Spleen (tissue), 7 donors: ENCODE measurements at regions not wholly inside any gene's neighbourhood (a gene's known extent, or its start where the extent isn't known, plus 50 kb on each side); places are given as distances from the start of the nearest gene placed in this dataset.

ENCODE experiments used
- CTCF ChIP-seq, 11 experiments: fragments of 200-600 bp in 7 of 11; fragments of 450-650 bp in 4 of 11; sonication (generic) in 4 of 11; IDR thresholded peaks in 8 of 11; conservative IDR thresholded peaks in 3 of 11; 1 replicate in 7 of 11; 2 replicates in 4 of 11; pipeline versions ENCODE4 v1.4.0 to v1.8.0; 2016 to 2021; ENCODE audit warnings: antibody characterized with exemption in 11 of 11, inconsistent platforms in 4 of 11, mild to moderate bottlenecking in 1 of 11
- POLR2A ChIP-seq, 3 donors: fragments of 450-650 bp; IDR thresholded peaks; one replicate each; pipeline ENCODE4 v1.5.1; 2017; ENCODE audit warnings: antibody characterized with exemption in 3 of 3, mild to moderate bottlenecking in 1 of 3
- POLR2AphosphoS5 ChIP-seq, 3 donors: sonication (generic); formaldehyde crosslinking; IDR thresholded peaks; one replicate each; pipeline ENCODE4 v1.5.1; 2017; ENCODE audit warnings: antibody characterized with exemption in 3 of 3
- donor health status: DM: no; HTN: no; CAD: no; lungs with moderate emphysema.
- donor health status: DM: no; HTN: no; CAD: no.
- donor health status: DM: no; HTN: no; CAD: no.

- TF ChIP-seq POLR2A (IDR thresholded peaks at IDR 0.05) (no peak), POLR2AphosphoS5 (IDR thresholded peaks at IDR 0.05) (no peak), CTCF (IDR thresholded peaks at IDR 0.05 in 8 of 11, conservative IDR thresholded peaks at IDR 0.05 in 3 of 11) (no peak)
Measured at GRCh38 chr1:234751678-234752077, 141.7 kb upstream of the IRF2BP2 start.
